Ishikawa (cell line): ENCODE measurements at regions not wholly inside any gene's neighbourhood (a gene's known extent, or its start where the extent isn't known, plus 50 kb on each side); places are given as distances from the start of the nearest gene placed in this dataset.

Experiments used
- NFIC ChIP-seq: IDR thresholded peaks from 2 replicates; pipeline ENCODE4 v1.6.1; 2012
- RAD21 ChIP-seq: IDR thresholded peaks from 2 replicates; pipeline ENCODE4 v1.6.1; 2012; ENCODE audit warnings: low read depth
- USF1 ChIP-seq: IDR thresholded peaks from 2 replicates; pipeline ENCODE4 v1.6.1; 2012

GRCh38 chr2:204416236-204416635, 129.0 kb upstream of the PARD3B start:
- no peak for TF ChIP-seq RAD21
- TF ChIP-seq NFIC, result no peak
- no peak for TF ChIP-seq USF1
